Kidney (tissue), 13 donors: ENCODE measurements at regions not wholly inside any gene's neighbourhood (a gene's known extent, or its start where the extent isn't known, plus 50 kb on each side); places are given as distances from the start of the nearest gene placed in this dataset.

Experiments used
- DNase-seq, 5 donors: peaks; one replicate each; pipeline ENCODE4 v3.0.0-alpha.2; 2013 to 2020
- FAIRE-seq: peaks from 2 replicates; lab custom pipeline; 2012; peaks lifted over from hg19 to GRCh38; lab: Jason Lieb, UNC
- H3K27ac ChIP-seq, 2 donors: one replicate each; pipeline ENCODE4 v1.7.0; 2013; ENCODE audit warnings: low read depth in 2 of 2, low read length in 2 of 2, inconsistent platforms in 1 of 2
- H3K27me3 ChIP-seq: one replicate; pipeline ENCODE4 v1.7.1; 2013; ENCODE audit warnings: low read length, inconsistent platforms; ENCODE audit not compliant: control insufficient read depth, insufficient read depth
- H3K36me3 ChIP-seq, 3 donors: one replicate each; pipeline versions ENCODE4 v1.7.0 to v1.7.1; 2013; ENCODE audit warnings: low read length in 3 of 3, control low read depth in 1 of 3, inconsistent platforms in 1 of 3; ENCODE audit not compliant: insufficient read depth in 3 of 3, control insufficient read depth in 2 of 3
- H3K4me1 ChIP-seq, 3 donors: one replicate each; pipeline versions ENCODE4 v1.7.0 to v1.7.1; 2013; ENCODE audit warnings: low read length in 3 of 3, inconsistent platforms in 1 of 3, low read depth in 1 of 3; ENCODE audit not compliant: control insufficient read depth in 2 of 3, insufficient read depth in 2 of 3
- H3K4me3 ChIP-seq, 3 donors: one replicate each; pipeline versions ENCODE4 v1.7.0 to v1.8.1; 2013; ENCODE audit warnings: low read length in 3 of 3, control low read depth in 1 of 3, inconsistent platforms in 1 of 3
- H3K9ac ChIP-seq, 3 donors: one replicate each; pipeline versions ENCODE4 v1.7.0 to v1.7.1; 2013; ENCODE audit warnings: low read length in 3 of 3, control low read depth in 1 of 3, inconsistent platforms in 1 of 3
- H3K9me3 ChIP-seq, 3 donors: one replicate each; pipeline versions ENCODE4 v1.7.0 to v1.7.1; 2013; ENCODE audit warnings: low read length in 3 of 3, control low read depth in 1 of 3, inconsistent platforms in 1 of 3; ENCODE audit not compliant: control insufficient read depth in 2 of 3, insufficient read depth in 1 of 3
- intact Hi-C: fragments of 100-400 bp; cut with DNase I; formaldehyde crosslinking; loops from one replicate; pipeline ENCODE4 v1.11.1; 2022
- TF ChIP-seq, protein P1 (sequence below): IDR thresholded peaks from 3 replicates; pipeline ENCODE4 v1.5.1; 2012; ENCODE audit warnings: mild to moderate bottlenecking, moderate library complexity, borderline replicate concordance; ENCODE audit not compliant: insufficient read depth; ENCODE audit errors: extremely low read depth
- donor health status: control.
- donor health status: control.
- donor health status: control.
- donor health status: control.
- donor health status: control.
- donor health status: DM: yes; HTN: yes; CAD: no.
- donor health status: Normal renal cell carcinoma (clear cell type).

DNA sequence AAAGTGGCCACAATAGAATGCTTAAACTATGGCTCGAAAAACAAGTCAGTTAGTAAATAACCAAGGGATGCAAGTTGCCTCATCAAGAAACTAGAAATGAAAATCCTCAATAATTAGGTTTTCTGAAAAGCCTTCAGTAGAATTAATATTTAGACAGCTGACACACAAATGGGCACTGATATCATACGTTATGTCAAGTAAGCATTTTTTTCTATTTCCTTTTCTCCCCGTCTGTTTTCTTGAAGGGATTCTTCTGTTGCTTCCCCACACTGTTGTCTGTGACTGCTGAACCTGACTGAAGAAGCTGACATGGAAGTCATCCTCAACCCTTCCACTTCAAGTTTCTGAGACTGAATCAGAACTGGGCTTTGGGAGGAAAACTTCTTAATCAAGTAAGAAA is 151.8 kb upstream of the CADM2 start:
- TF ChIP-seq, protein P1, sequence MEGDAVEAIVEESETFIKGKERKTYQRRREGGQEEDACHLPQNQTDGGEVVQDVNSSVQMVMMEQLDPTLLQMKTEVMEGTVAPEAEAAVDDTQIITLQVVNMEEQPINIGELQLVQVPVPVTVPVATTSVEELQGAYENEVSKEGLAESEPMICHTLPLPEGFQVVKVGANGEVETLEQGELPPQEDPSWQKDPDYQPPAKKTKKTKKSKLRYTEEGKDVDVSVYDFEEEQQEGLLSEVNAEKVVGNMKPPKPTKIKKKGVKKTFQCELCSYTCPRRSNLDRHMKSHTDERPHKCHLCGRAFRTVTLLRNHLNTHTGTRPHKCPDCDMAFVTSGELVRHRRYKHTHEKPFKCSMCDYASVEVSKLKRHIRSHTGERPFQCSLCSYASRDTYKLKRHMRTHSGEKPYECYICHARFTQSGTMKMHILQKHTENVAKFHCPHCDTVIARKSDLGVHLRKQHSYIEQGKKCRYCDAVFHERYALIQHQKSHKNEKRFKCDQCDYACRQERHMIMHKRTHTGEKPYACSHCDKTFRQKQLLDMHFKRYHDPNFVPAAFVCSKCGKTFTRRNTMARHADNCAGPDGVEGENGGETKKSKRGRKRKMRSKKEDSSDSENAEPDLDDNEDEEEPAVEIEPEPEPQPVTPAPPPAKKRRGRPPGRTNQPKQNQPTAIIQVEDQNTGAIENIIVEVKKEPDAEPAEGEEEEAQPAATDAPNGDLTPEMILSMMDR, result no peak
- Histone ChIP-seq H3K27me3 (no peaks in the 10 kb centered on the region), H3K9me3 (no peaks in the 10 kb centered on the region), H3K4me3 (no peak overlapping the region), H3K9ac (no peak overlapping the region), H3K36me3 (no peaks in the 10 kb centered on the region), H3K4me1 (no peaks in the 10 kb centered on the region), H3K27ac (no peak overlapping the region)
- DNase-seq (no peak), FAIRE-seq (no peak)
- intact Hi-C loops, result no loop called here

DNA sequence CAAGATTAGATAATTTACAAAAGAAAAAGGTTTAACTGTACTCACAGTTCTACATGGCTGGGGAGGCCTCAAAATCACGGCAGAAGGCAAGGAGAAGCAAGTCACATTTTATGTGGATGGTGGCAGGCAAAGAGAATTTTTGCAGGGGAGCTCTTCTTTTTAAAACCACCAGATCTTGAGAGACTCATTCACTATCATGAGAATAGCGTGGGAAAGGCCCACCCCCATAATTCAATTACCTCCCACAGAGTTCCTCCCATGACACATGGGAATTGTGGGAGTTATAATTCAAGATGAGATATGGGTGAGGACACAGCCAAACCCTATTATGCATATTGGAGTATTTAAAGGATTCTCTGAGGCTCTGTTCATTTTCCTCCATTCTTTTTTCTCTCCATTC is 138.7 kb upstream of the CADM2 start:
- Histone ChIP-seq H3K9me3 (peaks cover 0 to 3% (median 0%) of the 10 kb centered on the region in 3 donors), H3K27ac (no peak overlapping the region), H3K4me3 (no peak overlapping the region), H3K4me1 (no peaks in the 10 kb centered on the region), H3K9ac (no peak overlapping the region), H3K36me3 (no peaks in the 10 kb centered on the region), H3K27me3 (no peaks in the 10 kb centered on the region)
- intact Hi-C loops, result no loop called here
- TF ChIP-seq, protein P1, result no peak
- DNase-seq (no peak), FAIRE-seq (no peak)

DNA sequence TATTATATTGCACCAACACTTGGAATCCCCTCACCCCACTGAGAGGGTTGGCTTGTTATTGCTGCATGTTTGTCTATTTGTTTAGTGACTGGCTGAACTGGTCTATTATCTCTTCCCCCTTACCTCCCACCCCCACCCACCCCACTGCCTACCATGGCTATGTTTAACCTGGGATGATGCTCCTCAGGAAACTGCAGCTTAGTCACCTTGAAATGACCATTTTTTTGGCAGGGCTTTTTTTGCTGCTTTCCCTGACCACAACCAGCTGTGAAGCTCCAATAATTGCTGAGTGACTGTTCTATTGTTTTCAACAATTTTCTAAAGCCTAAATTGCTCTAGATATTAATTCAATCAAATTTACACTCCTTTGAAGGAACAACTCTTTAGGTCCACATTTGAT is 137.9 kb upstream of the CADM2 start:
- no peak overlapping the region for H3K9ac ChIP-seq
- H3K9me3 ChIP-seq, result peaks cover 0 to 3% (median 0%) of the 10 kb centered on the region in 3 donors
- intact Hi-C loops, result no loop called here
- no peaks in the 10 kb centered on the region for H3K4me1 ChIP-seq
- H3K27me3 ChIP-seq, result no peaks in the 10 kb centered on the region
- FAIRE-seq, result no peak
- TF ChIP-seq, protein P1, result no peak
- no peak for DNase-seq
- H3K4me3 ChIP-seq, result no peak overlapping the region
- no peak overlapping the region for H3K27ac ChIP-seq
- H3K36me3 ChIP-seq, result no peaks in the 10 kb centered on the region

DNA sequence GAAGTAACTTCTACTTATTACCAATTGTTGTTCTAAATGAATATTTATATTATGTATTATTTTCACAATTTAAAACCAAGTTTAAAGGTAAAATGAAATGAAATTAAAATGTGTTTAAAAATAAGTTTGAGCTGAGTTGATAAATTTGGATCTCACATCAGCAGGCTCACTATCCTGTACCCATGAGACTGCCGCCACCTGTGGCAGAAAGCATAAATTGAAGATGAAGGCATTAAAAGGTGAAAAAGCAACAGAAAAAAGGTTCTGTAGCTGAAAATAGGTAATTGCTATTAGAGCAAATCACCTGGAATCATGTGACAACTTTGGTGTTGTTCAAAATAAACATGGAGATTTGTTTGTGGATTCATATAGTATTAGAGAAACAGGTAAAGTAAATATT is 133.0 kb upstream of the CADM2 start:
- intact Hi-C loops, result no loop called here
- DNase-seq, result no peak

More for the DNA sequence above, 133.0 kb upstream of the CADM2 start:
- Histone ChIP-seq H3K4me3 (no peak overlapping the region), H3K36me3 (no peaks in the 10 kb centered on the region), H3K27ac (no peak overlapping the region), H3K4me1 (no peaks in the 10 kb centered on the region), H3K9ac (no peak overlapping the region), H3K27me3 (no peaks in the 10 kb centered on the region), H3K9me3 (no peaks in the 10 kb centered on the region)
- no peak for FAIRE-seq
- TF ChIP-seq, protein P1, result no peak
